ENCODE measurements at regions not wholly inside any gene's neighbourhood (a gene's known extent, or its start where the extent isn't known, plus 50 kb on each side); places are given as distances from the start of the nearest gene placed in this dataset.
A peak's percentile ranks its signal among the peaks of the same experiment; 100 is the strongest.

GRCh38 chr13:31044364-31045285, 112.2 kb downstream of the TEX26 start:
- TF ChIP-seq, protein P1, sequence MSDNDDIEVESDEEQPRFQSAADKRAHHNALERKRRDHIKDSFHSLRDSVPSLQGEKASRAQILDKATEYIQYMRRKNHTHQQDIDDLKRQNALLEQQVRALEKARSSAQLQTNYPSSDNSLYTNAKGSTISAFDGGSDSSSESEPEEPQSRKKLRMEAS (IDR thresholded peaks at IDR 0.05; ENCODE audit: low read depth, low read length), result peak; percentile 55
- TF ChIP-seq, protein P2, sequence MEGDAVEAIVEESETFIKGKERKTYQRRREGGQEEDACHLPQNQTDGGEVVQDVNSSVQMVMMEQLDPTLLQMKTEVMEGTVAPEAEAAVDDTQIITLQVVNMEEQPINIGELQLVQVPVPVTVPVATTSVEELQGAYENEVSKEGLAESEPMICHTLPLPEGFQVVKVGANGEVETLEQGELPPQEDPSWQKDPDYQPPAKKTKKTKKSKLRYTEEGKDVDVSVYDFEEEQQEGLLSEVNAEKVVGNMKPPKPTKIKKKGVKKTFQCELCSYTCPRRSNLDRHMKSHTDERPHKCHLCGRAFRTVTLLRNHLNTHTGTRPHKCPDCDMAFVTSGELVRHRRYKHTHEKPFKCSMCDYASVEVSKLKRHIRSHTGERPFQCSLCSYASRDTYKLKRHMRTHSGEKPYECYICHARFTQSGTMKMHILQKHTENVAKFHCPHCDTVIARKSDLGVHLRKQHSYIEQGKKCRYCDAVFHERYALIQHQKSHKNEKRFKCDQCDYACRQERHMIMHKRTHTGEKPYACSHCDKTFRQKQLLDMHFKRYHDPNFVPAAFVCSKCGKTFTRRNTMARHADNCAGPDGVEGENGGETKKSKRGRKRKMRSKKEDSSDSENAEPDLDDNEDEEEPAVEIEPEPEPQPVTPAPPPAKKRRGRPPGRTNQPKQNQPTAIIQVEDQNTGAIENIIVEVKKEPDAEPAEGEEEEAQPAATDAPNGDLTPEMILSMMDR (IDR thresholded peaks at IDR 0.05; ENCODE audit: low read depth, low read length), result peak; percentile 93
